H1 (cell line): ENCODE measurements at regions not wholly inside any gene's neighbourhood (a gene's known extent, or its start where the extent isn't known, plus 50 kb on each side); places are given as distances from the start of the nearest gene placed in this dataset.

Source experiments
- CTCF ChIA-PET: fragments of 300-600 bp; sonication (Branson Sonifier 250); formaldehyde crosslinking; loops from one replicate; lab custom pipeline; 2021; ENCODE audit not compliant: partially characterized antibody; lab: Charles Lee
- POLR2A ChIA-PET: fragments of 300-600 bp; sonication (Branson Sonifier 250); formaldehyde crosslinking; loops from one replicate; lab custom pipeline; 2021; ENCODE audit warnings: inconsistent platforms; ENCODE audit not compliant: partially characterized antibody; lab: Charles Lee
- DNase-seq, 2 experiments: peaks; one replicate each; pipeline versions ENCODE4 v3.0.0 to v3.0.0-alpha.2; 2010 to 2022; ENCODE audit warnings: low spot score in 2 of 2, low read depth in 1 of 2, mixed read lengths in 1 of 2
- FAIRE-seq: peaks from 2 replicates; lab custom pipeline; 2011; peaks lifted over from hg19 to GRCh38; lab: Jason Lieb, UNC
- H2AFZ ChIP-seq: 2 replicates; pipeline ENCODE4 v1.8.1; 2012; ENCODE audit warnings: low read length, inconsistent platforms
- H2AK5ac ChIP-seq: 2 replicates; pipeline ENCODE4 v1.6.1; 2013; ENCODE audit warnings: low read depth, low read length
- H2BK120ac ChIP-seq: replicated peaks from 2 replicates; pipeline ENCODE3; 2013; ENCODE audit warnings: low read depth, low read length, inconsistent platforms
- H2BK12ac ChIP-seq: 2 replicates; pipeline ENCODE4 v1.6.1; 2013; ENCODE audit warnings: low read depth, low read length
- H2BK15ac ChIP-seq: 2 replicates; pipeline ENCODE4 v1.6.1; 2013; ENCODE audit warnings: low read length
- H2BK20ac ChIP-seq: 2 replicates; pipeline ENCODE4 v1.6.1; 2013; ENCODE audit warnings: low read length
- H2BK5ac ChIP-seq: 2 replicates; pipeline ENCODE4 v1.6.1; 2013; ENCODE audit warnings: low read depth, low read length
- H3K14ac ChIP-seq: 2 replicates; pipeline ENCODE4 v1.6.1; 2013; ENCODE audit warnings: inconsistent platforms; ENCODE audit not compliant: insufficient read length
- H3K18ac ChIP-seq: 2 replicates; pipeline ENCODE4 v1.6.1; 2013; ENCODE audit warnings: low read length; ENCODE audit errors: extremely low read depth
- H3K23ac ChIP-seq: 2 replicates; pipeline ENCODE4 v1.6.1; 2013; ENCODE audit warnings: inconsistent platforms; ENCODE audit not compliant: insufficient read length
- H3K23me2 ChIP-seq: 2 replicates; pipeline ENCODE4 v1.6.1; 2013; ENCODE audit warnings: low read depth, low read length
- H3K27ac ChIP-seq: 2 replicates; pipeline ENCODE4 v1.6.1; 2011; ENCODE audit warnings: low read depth, low read length, inconsistent platforms
- H3K27me3 ChIP-seq, 4 experiments: replicated peaks in 1 of 4; 1 replicate in 1 of 4; 2 replicates in 3 of 4; pipeline versions ENCODE4 v1.6.1 to v1.8.1; 2011 to 2013; ENCODE audit warnings: low read length in 3 of 4, mild to moderate bottlenecking in 3 of 4, inconsistent platforms in 2 of 4, mixed read lengths in 2 of 4, moderate library complexity in 1 of 4; ENCODE audit not compliant: control insufficient read depth in 3 of 4, insufficient read depth in 3 of 4; ENCODE audit errors: extremely low read depth in 1 of 4
- H3K36me3 ChIP-seq, 4 experiments: 2 replicates each; pipeline versions ENCODE4 v1.6.1 to v1.8.1; 2011 to 2013; ENCODE audit warnings: mild to moderate bottlenecking in 4 of 4, low read length in 3 of 4, moderate library complexity in 2 of 4, control low read depth in 1 of 4, inconsistent platforms in 1 of 4; ENCODE audit not compliant: insufficient read depth in 4 of 4, control insufficient read depth in 2 of 4
- H3K4ac ChIP-seq: replicated peaks from 2 replicates; pipeline ENCODE3; 2013; ENCODE audit warnings: low read length, low read depth, mixed read lengths, inconsistent platforms; ENCODE audit not compliant: insufficient read length
- H3K4me1 ChIP-seq, 4 experiments: replicated peaks in 1 of 4; 1 replicate in 1 of 4; 2 replicates in 3 of 4; pipeline versions ENCODE4 v1.6.1 to v1.8.1; 2011 to 2013; ENCODE audit warnings: low read length in 3 of 4, inconsistent platforms in 2 of 4, mixed read lengths in 1 of 4; ENCODE audit not compliant: insufficient read depth in 4 of 4, control insufficient read depth in 3 of 4
- H3K4me2 ChIP-seq, 2 experiments: 2 replicates each; pipeline versions ENCODE4 v1.6.1 to v1.8.1; 2011 to 2013; ENCODE audit warnings: low read depth in 2 of 2, low read length in 2 of 2, control low read depth in 1 of 2, inconsistent platforms in 1 of 2, mild to moderate bottlenecking in 1 of 2; ENCODE audit not compliant: insufficient read depth in 1 of 2
- H3K4me3 ChIP-seq, 4 experiments: fragments of 200-600, 300-600 bp in 1 of 4; sonication (generic), shearing (Covaris generic), sonication (Bioruptor Twin) in 1 of 4; 2 replicates each; pipeline versions ENCODE4 v1.5.1 to v1.8.1; 2011 to 2016; ENCODE audit warnings: low read length in 4 of 4, low read depth in 3 of 4, control low read depth in 2 of 4, inconsistent platforms in 2 of 4, mild to moderate bottlenecking in 2 of 4, mixed read lengths in 1 of 4, moderate library complexity in 1 of 4; ENCODE audit not compliant: insufficient read depth in 2 of 4; ENCODE audit errors: extremely low read depth in 1 of 4
- H3K56ac ChIP-seq: replicated peaks from 2 replicates; pipeline ENCODE3; 2013; ENCODE audit warnings: low read depth, mild to moderate bottlenecking, mixed read lengths, low read length, inconsistent platforms; ENCODE audit not compliant: insufficient read length
- H3K79me1 ChIP-seq: 2 replicates; pipeline ENCODE4 v1.6.1; 2013; ENCODE audit warnings: low read depth, low read length, control low read depth
- H3K79me2 ChIP-seq, 2 experiments: 2 replicates each; pipeline versions ENCODE4 v1.6.1 to v1.8.1; 2012 to 2013; ENCODE audit warnings: low read length in 2 of 2, mild to moderate bottlenecking in 2 of 2, inconsistent platforms in 1 of 2; ENCODE audit not compliant: insufficient read depth in 2 of 2, control insufficient read depth in 1 of 2
- H3K9ac ChIP-seq, 4 experiments: replicated peaks in 1 of 4; 1 replicate in 1 of 4; 2 replicates in 3 of 4; pipeline versions ENCODE4 v1.6.1 to v1.8.1; 2011 to 2013; ENCODE audit warnings: low read depth in 3 of 4, low read length in 3 of 4, control low read depth in 2 of 4, mild to moderate bottlenecking in 2 of 4, moderate library complexity in 2 of 4, inconsistent platforms in 1 of 4; ENCODE audit errors: extremely low read depth in 1 of 4
- H3K9me3 ChIP-seq, 2 experiments: 2 replicates each; pipeline versions ENCODE4 v1.6.1 to v1.8.1; 2012 to 2013; ENCODE audit warnings: mild to moderate bottlenecking in 2 of 2, moderate library complexity in 2 of 2, control low read depth in 1 of 2, inconsistent platforms in 1 of 2, low read depth in 1 of 2, low read length in 1 of 2, mixed read lengths in 1 of 2; ENCODE audit not compliant: insufficient read depth in 2 of 2
- H4K20me1 ChIP-seq, 2 experiments: replicated peaks in 1 of 2; 2 replicates each; pipeline versions ENCODE3 to v1.8.1; 2011 to 2013; ENCODE audit warnings: inconsistent platforms in 2 of 2, low read length in 2 of 2, mild to moderate bottlenecking in 1 of 2; ENCODE audit not compliant: insufficient read depth in 2 of 2, control insufficient read depth in 1 of 2
- H4K5ac ChIP-seq: 2 replicates; pipeline ENCODE4 v1.6.1; 2013; ENCODE audit warnings: low read length, low read depth, mixed read lengths, inconsistent platforms; ENCODE audit not compliant: insufficient read length
- H4K8ac ChIP-seq: 2 replicates; pipeline ENCODE4 v1.8.0; 2013; ENCODE audit warnings: mild to moderate bottlenecking, moderate library complexity, low read length, inconsistent platforms; ENCODE audit not compliant: insufficient read depth; ENCODE audit errors: extremely low read depth
- H4K91ac ChIP-seq: replicated peaks from 2 replicates; pipeline ENCODE3; 2013; ENCODE audit warnings: low read length, mixed read lengths, inconsistent platforms; ENCODE audit not compliant: insufficient read length
- BACH1 ChIP-seq: IDR thresholded peaks from 2 replicates; pipeline ENCODE4 v1.6.1; 2012; ENCODE audit warnings: low read length, improper control_type of control experiment
- CBX5 ChIP-seq: fragments of 300-800, 300-1000 bp; sonication (generic); IDR thresholded peaks from 2 replicates; pipeline ENCODE4 v1.7.1; 2016; ENCODE audit warnings: antibody characterized with exemption, low read length, low read depth
- CEBPB ChIP-seq: IDR thresholded peaks from 2 replicates; pipeline ENCODE4 v1.6.1; 2012; ENCODE audit warnings: low read depth, low read length
- JUND ChIP-seq: IDR thresholded peaks from 2 replicates; pipeline ENCODE4 v1.6.1; 2011; ENCODE audit warnings: mild to moderate bottlenecking, improper control_type of control experiment, low read length
- NRF1 ChIP-seq: IDR thresholded peaks from 2 replicates; pipeline ENCODE4 v1.6.1; 2011; ENCODE audit warnings: mild to moderate bottlenecking, low read depth, low read length, improper control_type of control experiment
- RAD21 ChIP-seq, 2 experiments: IDR thresholded peaks in 1 of 2; conservative IDR thresholded peaks in 1 of 2; 2 replicates each; pipeline ENCODE4 v1.6.1; 2011; ENCODE audit warnings: low read depth in 2 of 2, low read length in 2 of 2, improper control_type of control experiment in 1 of 2, inconsistent platforms in 1 of 2, mild to moderate bottlenecking in 1 of 2, moderate library complexity in 1 of 2
- RNF2 ChIP-seq: fragments of 200-900, 300-1000 bp; sonication (generic); IDR thresholded peaks from 2 replicates; pipeline ENCODE4 v1.7.1; 2016; ENCODE audit warnings: borderline replicate concordance, low read depth, mild to moderate bottlenecking, antibody characterized with exemption, low read length; ENCODE audit not compliant: poor library complexity, severe bottlenecking; ENCODE audit errors: missing control alignments
- YY1 ChIP-seq: IDR thresholded peaks from 2 replicates; pipeline ENCODE4 v1.6.1; 2011; ENCODE audit warnings: low read depth, mild to moderate bottlenecking, low read length
- WGBS, 2 experiments: shearing (Covaris generic) in 1 of 2; methylation state at CpG; one replicate each; pipeline versions ENCODE4 v1.1.6 to v1.1.7; 2013 to 2015; ENCODE audit warnings: low lambda C conversion rate in 2 of 2, mixed read lengths in 2 of 2, inconsistent platforms in 1 of 2, low coverage in 1 of 2, missing lambda C conversion rate in 1 of 2; ENCODE audit not compliant: insufficient replicate concordance in 2 of 2, insufficient coverage in 1 of 2, insufficient read length in 1 of 2; ENCODE audit errors: extremely low coverage in 1 of 2, missing lambda C conversion rate in 1 of 2; 5-methylcytosine and 5-hydroxymethylcytosine counted together

DNA sequence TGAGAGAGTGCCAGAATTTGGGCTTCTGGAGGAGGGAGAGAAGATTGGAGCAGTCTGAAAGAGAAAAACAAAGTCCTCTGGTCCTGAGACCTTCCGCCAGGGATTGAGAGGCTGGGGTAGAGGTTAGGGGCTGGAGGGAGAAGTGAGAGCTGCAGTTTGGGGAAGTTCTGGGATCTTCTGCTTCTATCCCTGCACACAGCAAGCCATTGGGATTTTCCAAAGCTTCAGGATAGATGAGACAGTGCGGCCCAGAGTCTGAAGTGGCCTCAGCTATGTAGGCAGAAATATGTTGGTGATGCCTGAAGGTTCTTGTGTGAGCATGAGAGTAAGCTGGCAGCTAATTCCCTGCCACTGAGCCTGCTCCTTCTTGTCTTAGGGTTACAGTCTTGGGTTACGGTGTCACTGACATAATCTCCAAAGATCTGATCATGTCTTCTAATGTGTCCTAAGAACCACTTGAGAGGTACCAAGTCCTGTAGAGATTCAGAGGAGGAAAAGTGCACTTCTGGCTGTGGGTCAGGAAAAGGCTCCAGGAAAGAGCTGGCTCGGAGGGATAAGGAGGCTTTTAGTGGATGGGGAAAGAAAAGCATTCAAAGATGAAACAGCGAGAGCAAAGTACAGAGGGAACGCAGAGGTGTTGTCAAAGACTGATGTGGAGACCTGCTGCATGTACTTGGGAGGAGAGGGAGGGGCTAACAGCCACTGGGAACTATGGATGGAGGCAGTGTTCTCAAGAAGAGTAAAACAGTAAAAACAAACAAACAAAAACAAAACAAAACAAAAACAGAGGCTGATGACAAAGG, 131.1 kb upstream of the MYLIP start:
- no peaks in the 10 kb centered on the region for H3K79me2 ChIP-seq
- no peak overlapping the region for H2AK5ac ChIP-seq
- H3K56ac ChIP-seq, result no peak overlapping the region
- ChIA-PET POLR2A (no interaction called here), CTCF (interaction anchor here (0.9 to 1.1 kb wide), 2 partner anchors 11 to 54 kb away, joined by 3 read pairs; no protein-coding TSS in a partner anchor)
- H4K20me1 ChIP-seq, result no peaks in the 10 kb centered on the region
- no peak overlapping the region for H3K9ac ChIP-seq
- WGBS, 2 experiments, result 83% methylated on average over 6 of the region's 6 CpGs; no CpG with 5 or more reads in 1 of the 2 experiments
- no peak overlapping the region for H4K5ac ChIP-seq
- no peak overlapping the region for H3K4ac ChIP-seq
- no peaks in the 10 kb centered on the region for H3K79me1 ChIP-seq
- H4K8ac ChIP-seq, result no peak overlapping the region
- H2BK20ac ChIP-seq, result peak overlapping the region; percentile 55; the same call in 1 of the 2 replicates
- no peaks in the 10 kb centered on the region for H3K9me3 ChIP-seq
- H3K4me2 ChIP-seq, result no peak overlapping the region; a peak in 1 of 4 replicates
- H3K14ac ChIP-seq, result no peak overlapping the region
- no peak overlapping the region for H3K23ac ChIP-seq
- no peak overlapping the region for H2BK120ac ChIP-seq
- DNase-seq, result no peak
- H3K23me2 ChIP-seq, result no peaks in the 10 kb centered on the region
- H2BK5ac ChIP-seq, result no peak overlapping the region
- no peak overlapping the region for H3K4me3 ChIP-seq
- no peak overlapping the region for H3K27ac ChIP-seq
- no peak overlapping the region for H4K91ac ChIP-seq
- H3K18ac ChIP-seq, result no peak overlapping the region
- H2BK12ac ChIP-seq, result no peak overlapping the region
- no peak for FAIRE-seq
- H3K4me1 ChIP-seq, result peaks cover 0 to 11% (median under 1%) of the 10 kb centered on the region in 4 experiments; a peak in 4 of 7 replicates
- no peak overlapping the region for H2BK15ac ChIP-seq
- no peaks in the 10 kb centered on the region for H3K36me3 ChIP-seq
- peak overlapping the region; percentile 83 for H2AFZ ChIP-seq
- H3K27me3 ChIP-seq, result no peaks in the 10 kb centered on the region; a peak in 2 of 7 replicates
- TF ChIP-seq JUND (no peak), NRF1 (no peak), YY1 (no peak), RNF2 (no peak), CBX5 (no peak), BACH1 (no peak), CEBPB (no peak), RAD21 (IDR thresholded peaks at IDR 0.05 in 1 of 2, conservative IDR thresholded peaks at IDR 0.05 in 1 of 2; ENCODE audit: low read depth in 2 of 2, low read length in 2 of 2) (no peak)
